Natural killer cell (primary cell): ENCODE measurements at regions not wholly inside any gene's neighbourhood (a gene's known extent, or its start where the extent isn't known, plus 50 kb on each side); places are given as distances from the start of the nearest gene placed in this dataset.

Source experiments
- ATAC-seq, 3 donors: fragments of 150-1000 bp in 2 of 3; fragments of 200-7000 bp in 1 of 3; cut with Tn5 transposase; 1 replicate in 1 of 3; 2 replicates in 2 of 3; pipeline ENCODE4 v1.10.0; 2021; ENCODE audit warnings: mild to moderate bottlenecking in 2 of 3, moderate library complexity in 2 of 3
- DNase-seq, 2 donors: peaks; one replicate each; pipeline versions ENCODE4 v3.0.0 to v3.0.0-alpha.2; 2013 to 2021; ENCODE audit warnings: mixed read lengths in 1 of 2
- H3K27ac ChIP-seq: one replicate; pipeline ENCODE4 v1.5.1; 2013; ENCODE audit warnings: mild to moderate bottlenecking, low read length
- H3K27me3 ChIP-seq: one replicate; pipeline ENCODE4 v1.6.1; 2013; ENCODE audit warnings: low read length; ENCODE audit not compliant: control insufficient read depth, insufficient read depth
- H3K36me3 ChIP-seq: one replicate; pipeline ENCODE4 v1.6.1; 2013; ENCODE audit warnings: low read length; ENCODE audit not compliant: control insufficient read depth, insufficient read depth
- H3K4me1 ChIP-seq: one replicate; pipeline ENCODE4 v1.6.1; 2013; ENCODE audit warnings: low read length; ENCODE audit not compliant: control insufficient read depth, insufficient read depth
- H3K4me3 ChIP-seq: one replicate; pipeline ENCODE4 v1.5.1; 2013; ENCODE audit warnings: low read length
- H3K9me3 ChIP-seq: one replicate; pipeline ENCODE4 v1.6.1; 2013; ENCODE audit warnings: low read length; ENCODE audit not compliant: control insufficient read depth, insufficient read depth
- H3K27ac Mint-ChIP-seq, 2 donors: one replicate each; pipeline ENCODE4 v1.8.0; 2022; ENCODE audit warnings: mild to moderate bottlenecking in 2 of 2, mixed read lengths in 2 of 2, moderate library complexity in 1 of 2
- H3K27me3 Mint-ChIP-seq, 2 donors: one replicate each; pipeline ENCODE4 v1.8.0; 2022; ENCODE audit warnings: low read depth in 2 of 2, mixed read lengths in 2 of 2
- H3K36me3 Mint-ChIP-seq: one replicate; pipeline ENCODE4 v1.8.0; 2022; ENCODE audit warnings: mixed read lengths
- H3K4me1 Mint-ChIP-seq, 2 donors: one replicate each; pipeline ENCODE4 v1.8.0; 2022; ENCODE audit warnings: mixed read lengths in 2 of 2
- H3K4me3 Mint-ChIP-seq: one replicate; pipeline ENCODE4 v1.8.0; 2022; ENCODE audit warnings: mild to moderate bottlenecking, moderate library complexity, mixed read lengths
- H3K9me3 Mint-ChIP-seq, 2 donors: one replicate each; pipeline ENCODE4 v1.8.0; 2022; ENCODE audit warnings: mixed read lengths in 2 of 2
- CTCF ChIP-seq: fragments of 200-600 bp; IDR thresholded peaks from one replicate; pipeline ENCODE4 v1.8.0; 2022; ENCODE audit warnings: antibody characterized with exemption
- WGBS: methylation state at CpG from one replicate; pipeline ENCODE4 v1.1.7; 2013; ENCODE audit warnings: missing lambda C conversion rate; ENCODE audit not compliant: insufficient coverage; 5-methylcytosine and 5-hydroxymethylcytosine counted together
- intact Hi-C: fragments of 100-400 bp; cut with micrococcal nuclease; formaldehyde crosslinking; loops from one replicate; pipeline ENCODE4 v1.14.2; 2022

- Mint-ChIP-seq H3K4me3 (no peak overlapping the region), H3K9me3 (peaks cover 2 to 3% of the 10 kb centered on the region in 2 donors), H3K27me3 (peaks cover 19 to 27% of the 10 kb centered on the region in 2 donors), H3K4me1 (no peaks in the 10 kb centered on the region), H3K36me3 (no peaks in the 10 kb centered on the region), H3K27ac (no peak overlapping the region)
- Histone ChIP-seq H3K4me3 (no peak overlapping the region), H3K9me3 (no peaks in the 10 kb centered on the region), H3K4me1 (no peaks in the 10 kb centered on the region), H3K27ac (no peak overlapping the region), H3K36me3 (no peaks in the 10 kb centered on the region), H3K27me3 (no peaks in the 10 kb centered on the region)
- no peak for TF ChIP-seq CTCF
- ATAC-seq (no peak), DNase-seq (no peak)
- 85% methylated on average over 4 of the region's 5 CpGs for WGBS
- intact Hi-C loops = no loop called here
These were observed 128.4 kb downstream of the NTMT2 start for GRCh38 chr1:170274131-170274501.

- no peak overlapping the region for H3K27ac Mint-ChIP-seq
- no peak overlapping the region for H3K4me3 Mint-ChIP-seq
- H3K9me3 Mint-ChIP-seq = peaks cover 2 to 3% of the 10 kb centered on the region in 2 donors
- Histone ChIP-seq H3K4me1 (no peaks in the 10 kb centered on the region), H3K27ac (no peak overlapping the region), H3K36me3 (no peaks in the 10 kb centered on the region), H3K4me3 (no peak overlapping the region), H3K9me3 (no peaks in the 10 kb centered on the region), H3K27me3 (no peaks in the 10 kb centered on the region)
- H3K36me3 Mint-ChIP-seq = no peaks in the 10 kb centered on the region
- intact Hi-C loops = no loop called here
- WGBS = 69% methylated on average over 2 of the region's 2 CpGs
- DNase-seq (no peak), ATAC-seq (no peak)
- H3K4me1 Mint-ChIP-seq = no peaks in the 10 kb centered on the region
- TF ChIP-seq CTCF = no peak
- H3K27me3 Mint-ChIP-seq = peaks cover 18 to 27% of the 10 kb centered on the region in 2 donors
These were observed 132.2 kb downstream of the NTMT2 start for GRCh38 chr1:170277985-170278384.

GRCh38 chr1:170284016-170284415 lies 138.3 kb downstream of the NTMT2 start:
- Histone ChIP-seq H3K36me3 (no peaks in the 10 kb centered on the region), H3K4me1 (no peaks in the 10 kb centered on the region), H3K9me3 (no peaks in the 10 kb centered on the region), H3K27ac (no peak overlapping the region), H3K27me3 (no peaks in the 10 kb centered on the region), H3K4me3 (no peak overlapping the region)
- TF ChIP-seq CTCF = no peak
- no peak overlapping the region for H3K27ac Mint-ChIP-seq
- ATAC-seq (no peak), DNase-seq (no peak)
- H3K27me3 Mint-ChIP-seq = peaks cover 0 to 3% of the 10 kb centered on the region in 2 donors
- 92% methylated on average over 1 of the region's 3 CpGs for WGBS
- H3K4me1 Mint-ChIP-seq = no peaks in the 10 kb centered on the region
- H3K4me3 Mint-ChIP-seq = no peak overlapping the region
- peaks cover under 1 to 5% of the 10 kb centered on the region in 2 donors for H3K9me3 Mint-ChIP-seq
- intact Hi-C loops = no loop called here
- no peaks in the 10 kb centered on the region for H3K36me3 Mint-ChIP-seq

GRCh38 chr1:170284512-170284911 lies 138.8 kb downstream of the NTMT2 start:
- no peaks in the 10 kb centered on the region for H3K9me3 ChIP-seq
- H3K27me3 ChIP-seq = no peaks in the 10 kb centered on the region
- H3K4me1 ChIP-seq = no peaks in the 10 kb centered on the region
- 87% methylated on average over 5 of the region's 7 CpGs for WGBS
- no peak overlapping the region for H3K27ac Mint-ChIP-seq
- ATAC-seq = no peak
- no peaks in the 10 kb centered on the region for H3K4me1 Mint-ChIP-seq
- no peaks in the 10 kb centered on the region for H3K36me3 Mint-ChIP-seq
- no peak overlapping the region for H3K4me3 ChIP-seq
- intact Hi-C loops = no loop called here
- H3K27me3 Mint-ChIP-seq = peaks cover 0 to 3% of the 10 kb centered on the region in 2 donors
- no peak overlapping the region for H3K4me3 Mint-ChIP-seq
- no peak overlapping the region for H3K27ac ChIP-seq
- peaks cover 0 to 4% of the 10 kb centered on the region in 2 donors for H3K9me3 Mint-ChIP-seq
- H3K36me3 ChIP-seq = no peaks in the 10 kb centered on the region
- no peak for TF ChIP-seq CTCF
- DNase-seq = no peak
